Neural cell (in vitro differentiated cells): ENCODE measurements at regions not wholly inside any gene's neighbourhood (a gene's known extent, or its start where the extent isn't known, plus 50 kb on each side); places are given as distances from the start of the nearest gene placed in this dataset.

Experiments used
- H2AFZ ChIP-seq: fragments of 200-600, 300-800 bp; sonication (generic), shearing (Covaris generic); 2 replicates; pipeline ENCODE4 v1.6.0; 2014; ENCODE audit warnings: low read depth, mild to moderate bottlenecking, antibody characterized with exemption, low read length, moderate library complexity
- H3F3A ChIP-seq: fragments of 200-600 bp; shearing (Covaris generic); 2 replicates; pipeline ENCODE4 v1.6.1; 2016; ENCODE audit warnings: mild to moderate bottlenecking, moderate library complexity, mixed read lengths, antibody characterized with exemption, low read length; ENCODE audit not compliant: insufficient read depth, poor library complexity, severe bottlenecking
- H3K27ac ChIP-seq: fragments of 200-600, 300-800 bp; sonication (generic), shearing (Covaris generic); 2 replicates; pipeline ENCODE4 v1.5.1; 2014; ENCODE audit warnings: mild to moderate bottlenecking, low read length, moderate library complexity
- H3K27me3 ChIP-seq: fragments of 300-800, 200-600 bp; sonication (generic), shearing (Covaris generic); 2 replicates; pipeline ENCODE4 v1.6.0; 2014; ENCODE audit warnings: mild to moderate bottlenecking, low read depth, low read length, moderate library complexity; ENCODE audit not compliant: insufficient read depth
- H3K36me3 ChIP-seq: fragments of 300-800, 200-600 bp; sonication (generic), shearing (Covaris generic); 2 replicates; pipeline ENCODE4 v1.5.1; 2014; ENCODE audit warnings: mild to moderate bottlenecking, antibody characterized with exemption, low read length, moderate library complexity; ENCODE audit not compliant: insufficient read depth
- H3K4me2 ChIP-seq: fragments of 300-800, 200-600 bp; sonication (generic), shearing (Covaris generic); 2 replicates; pipeline ENCODE4 v1.6.0; 2014; ENCODE audit warnings: mild to moderate bottlenecking, low read length
- H3K4me3 ChIP-seq: fragments of 300-800, 200-600 bp; sonication (generic), shearing (Covaris generic); 2 replicates; pipeline ENCODE4 v1.5.1; 2014; ENCODE audit warnings: mild to moderate bottlenecking, low read length, moderate library complexity
- H3K79me2 ChIP-seq: fragments of 200-600 bp; shearing (Covaris generic); replicated peaks from 2 replicates; pipeline ENCODE4 v1.6.0; 2014; ENCODE audit warnings: mild to moderate bottlenecking, low read length, moderate library complexity; ENCODE audit not compliant: insufficient read depth
- H3K9ac ChIP-seq: fragments of 300-800, 200-600 bp; sonication (generic), shearing (Covaris generic); 2 replicates; pipeline ENCODE4 v1.6.1; 2016; ENCODE audit warnings: mild to moderate bottlenecking, low read length, mixed read lengths
- H3K9me2 ChIP-seq: fragments of 200-600 bp; shearing (Covaris generic); 2 replicates; pipeline ENCODE4 v1.6.1; 2016; ENCODE audit warnings: mild to moderate bottlenecking, low read length, mixed read lengths; ENCODE audit not compliant: insufficient read depth
- H3K9me3 ChIP-seq: fragments of 200-600, 300-800 bp; sonication (generic), shearing (Covaris generic); 2 replicates; pipeline ENCODE4 v1.6.1; 2016; ENCODE audit warnings: mild to moderate bottlenecking, mixed run types, low read length, moderate library complexity, mixed read lengths
- H4K20me1 ChIP-seq: fragments of 200-600 bp; shearing (Covaris generic); 2 replicates; pipeline ENCODE4 v1.6.1; 2016; ENCODE audit warnings: mild to moderate bottlenecking, mixed run types; ENCODE audit not compliant: insufficient read depth
- CTCF ChIP-seq: fragments of 450-650 bp; IDR thresholded peaks from 2 replicates; pipeline ENCODE4 v1.5.1; 2014; ENCODE audit warnings: antibody characterized with exemption, mild to moderate bottlenecking, moderate library complexity; ENCODE audit not compliant: poor library complexity, severe bottlenecking
- EP300 ChIP-seq: fragments of 450-650 bp; conservative IDR thresholded peaks from 2 replicates; pipeline ENCODE4 v1.6.1; 2014; ENCODE audit warnings: antibody characterized with exemption, mild to moderate bottlenecking, moderate library complexity; ENCODE audit not compliant: poor library complexity, severe bottlenecking
- EZH2 ChIP-seq: fragments of 200-600, 300-800 bp; shearing (Covaris generic), sonication (generic); IDR thresholded peaks from 2 replicates; pipeline ENCODE4 v1.6.1; 2014; ENCODE audit warnings: antibody characterized with exemption, low read length, borderline replicate concordance, mild to moderate bottlenecking; ENCODE audit not compliant: insufficient read depth, poor library complexity, severe bottlenecking
- MXI1 ChIP-seq: fragments of 450-650 bp; conservative IDR thresholded peaks from 2 replicates; pipeline ENCODE4 v1.6.1; 2014; ENCODE audit warnings: antibody characterized with exemption, mild to moderate bottlenecking; ENCODE audit not compliant: poor library complexity, severe bottlenecking
- POLR2AphosphoS5 ChIP-seq: IDR thresholded peaks from 2 replicates; pipeline ENCODE4 v1.6.1; 2012
- RAD21 ChIP-seq: fragments of 450-650 bp; conservative IDR thresholded peaks from 2 replicates; pipeline ENCODE4 v1.6.1; 2014; ENCODE audit warnings: antibody characterized with exemption, mild to moderate bottlenecking, moderate library complexity
- REST ChIP-seq: IDR thresholded peaks from 2 replicates; pipeline ENCODE4 v1.6.1; 2012; ENCODE audit warnings: borderline replicate concordance
- SMC3 ChIP-seq: fragments of 450-650 bp; conservative IDR thresholded peaks from 2 replicates; pipeline ENCODE4 v1.6.1; 2014; ENCODE audit warnings: antibody characterized with exemption, mild to moderate bottlenecking, moderate library complexity; ENCODE audit not compliant: poor library complexity
- TAF1 ChIP-seq: IDR thresholded peaks from 2 replicates; pipeline ENCODE4 v1.6.1; 2012; ENCODE audit warnings: low read depth

- H4K20me1 ChIP-seq = no peaks in the 10 kb centered on the region
Measured at GRCh38 chr3:19012846-19013245, 135.5 kb upstream of the KCNH8 start.

GRCh38 chr3:19002606-19003005 lies 145.7 kb upstream of the KCNH8 start:
- no peak overlapping the region for H2AFZ ChIP-seq
- TF ChIP-seq REST = no peak
- no peak for TF ChIP-seq RAD21
- no peak for TF ChIP-seq EZH2
- no peak for TF ChIP-seq CTCF
- TF ChIP-seq EP300 = no peak
- TF ChIP-seq SMC3 = no peak

More at GRCh38 chr3:19012846-19013245, 135.5 kb upstream of the KCNH8 start:
- Histone ChIP-seq H3K27ac (no peak overlapping the region), H3K4me2 (no peak overlapping the region), H3F3A (no peaks in the 10 kb centered on the region), H3K9ac (no peak overlapping the region), H3K36me3 (no peaks in the 10 kb centered on the region), H3K4me3 (no peak overlapping the region), H3K27me3 (no peaks in the 10 kb centered on the region), H3K9me3 (no peaks in the 10 kb centered on the region), H3K79me2 (no peaks in the 10 kb centered on the region), H2AFZ (no peak overlapping the region), H3K9me2 (no peaks in the 10 kb centered on the region)
- TF ChIP-seq MXI1 (no peak), SMC3 (no peak), RAD21 (no peak), TAF1 (no peak), CTCF (no peak), POLR2AphosphoS5 (no peak), REST (no peak), EZH2 (no peak), EP300 (no peak)

More at GRCh38 chr3:19002606-19003005, 145.7 kb upstream of the KCNH8 start:
- no peak overlapping the region for H3K9ac ChIP-seq
- H4K20me1 ChIP-seq = no peaks in the 10 kb centered on the region
- H3K36me3 ChIP-seq = no peaks in the 10 kb centered on the region
- no peak overlapping the region for H3K4me2 ChIP-seq
- H3F3A ChIP-seq = no peaks in the 10 kb centered on the region
- H3K9me3 ChIP-seq = no peaks in the 10 kb centered on the region
- H3K27ac ChIP-seq = no peak overlapping the region
- H3K79me2 ChIP-seq = no peaks in the 10 kb centered on the region
- H3K4me3 ChIP-seq = no peak overlapping the region
- H3K9me2 ChIP-seq = no peaks in the 10 kb centered on the region
- no peaks in the 10 kb centered on the region for H3K27me3 ChIP-seq
